ENCODE measurements at regions not wholly inside any gene's neighbourhood (a gene's known extent, or its start where the extent isn't known, plus 50 kb on each side); places are given as distances from the start of the nearest gene placed in this dataset.

DNA sequence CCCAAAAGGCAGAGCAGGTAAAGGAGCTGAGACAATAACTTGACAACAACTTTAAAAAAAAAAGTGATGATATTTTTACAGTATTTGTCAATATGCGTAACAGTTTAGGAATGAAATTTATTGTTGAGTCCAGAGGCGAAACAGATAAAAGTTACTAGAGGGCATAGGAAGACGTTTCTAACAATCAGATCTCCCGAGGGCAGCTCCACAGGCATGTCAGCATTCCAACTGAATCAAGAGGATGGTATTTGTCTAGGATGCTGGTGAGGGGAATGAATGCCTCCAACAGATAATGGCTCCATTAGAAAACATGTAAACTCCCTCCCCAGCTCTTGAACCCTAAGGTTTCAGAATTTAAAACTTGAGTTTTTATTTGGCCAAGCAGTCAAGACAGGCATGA lies 733.9 kb upstream of the SORCS1 start:
- TF ChIP-seq EZH2 (IDR thresholded peaks at IDR 0.05; ENCODE audit: borderline replicate concordance, insufficient read depth, low read depth, low read length, poor library complexity, severe bottlenecking), result no peak
- TF ChIP-seq, protein P1, sequence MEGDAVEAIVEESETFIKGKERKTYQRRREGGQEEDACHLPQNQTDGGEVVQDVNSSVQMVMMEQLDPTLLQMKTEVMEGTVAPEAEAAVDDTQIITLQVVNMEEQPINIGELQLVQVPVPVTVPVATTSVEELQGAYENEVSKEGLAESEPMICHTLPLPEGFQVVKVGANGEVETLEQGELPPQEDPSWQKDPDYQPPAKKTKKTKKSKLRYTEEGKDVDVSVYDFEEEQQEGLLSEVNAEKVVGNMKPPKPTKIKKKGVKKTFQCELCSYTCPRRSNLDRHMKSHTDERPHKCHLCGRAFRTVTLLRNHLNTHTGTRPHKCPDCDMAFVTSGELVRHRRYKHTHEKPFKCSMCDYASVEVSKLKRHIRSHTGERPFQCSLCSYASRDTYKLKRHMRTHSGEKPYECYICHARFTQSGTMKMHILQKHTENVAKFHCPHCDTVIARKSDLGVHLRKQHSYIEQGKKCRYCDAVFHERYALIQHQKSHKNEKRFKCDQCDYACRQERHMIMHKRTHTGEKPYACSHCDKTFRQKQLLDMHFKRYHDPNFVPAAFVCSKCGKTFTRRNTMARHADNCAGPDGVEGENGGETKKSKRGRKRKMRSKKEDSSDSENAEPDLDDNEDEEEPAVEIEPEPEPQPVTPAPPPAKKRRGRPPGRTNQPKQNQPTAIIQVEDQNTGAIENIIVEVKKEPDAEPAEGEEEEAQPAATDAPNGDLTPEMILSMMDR (IDR thresholded peaks at IDR 0.05), result no peak

Data from B cell (primary cell).